HL-60 (cell line): ENCODE measurements at regions not wholly inside any gene's neighbourhood (a gene's known extent, or its start where the extent isn't known, plus 50 kb on each side); places are given as distances from the start of the nearest gene placed in this dataset.
"Not testable (repeated sequence)": the region's sequence is repeated elsewhere in the genome, so short reads cannot be mapped to it uniquely, and the experiment has no call there.

Experiments used
- DNase-seq, 2 experiments: peaks; one replicate each; pipeline ENCODE4 v3.0.0-alpha.2; 2010 to 2020; ENCODE audit warnings: low read depth in 1 of 2, low spot score in 1 of 2
- H3K27ac ChIP-seq: fragments of 250-450 bp; sonication (Bioruptor Pico); replicated peaks from 2 replicates; pipeline ENCODE4 v1.5.1; 2020; ENCODE audit warnings: mild to moderate bottlenecking, moderate library complexity
- H3K27me3 ChIP-seq: fragments of 250-450 bp; sonication (Bioruptor Pico); 2 replicates; pipeline ENCODE4 v1.5.1; 2021; ENCODE audit warnings: mild to moderate bottlenecking, moderate library complexity; ENCODE audit not compliant: insufficient read depth, poor library complexity, severe bottlenecking
- H3K4me3 ChIP-seq: replicated peaks from 2 replicates; pipeline ENCODE4 v1.5.1; 2011; ENCODE audit warnings: mild to moderate bottlenecking, control low read depth, low read length; ENCODE audit not compliant: insufficient read depth
- CTCF ChIP-seq: IDR thresholded peaks from one replicate; pipeline ENCODE4 v1.5.1; 2011; ENCODE audit warnings: low read length, control low read depth, inconsistent platforms; ENCODE audit not compliant: insufficient read depth
- GABPA ChIP-seq: IDR thresholded peaks from 2 replicates; pipeline ENCODE4 v1.6.1; 2012; ENCODE audit warnings: low read depth
- POLR2AphosphoS5 ChIP-seq: IDR thresholded peaks from 2 replicates; pipeline ENCODE4 v1.6.1; 2012; ENCODE audit warnings: low read depth
- SPI1 ChIP-seq: IDR thresholded peaks from 2 replicates; pipeline ENCODE4 v1.6.1; 2012; ENCODE audit warnings: low read depth, mild to moderate bottlenecking, borderline replicate concordance
- TF ChIP-seq, protein P1 (sequence below): IDR thresholded peaks from 2 replicates; pipeline ENCODE4 v1.6.1; 2012; ENCODE audit warnings: low read depth; ENCODE audit not compliant: insufficient replicate concordance

GRCh38 chr10:2772135-2772534 is 295.2 kb upstream of the PFKP start:
- Histone ChIP-seq H3K27ac (no peak overlapping the region), H3K4me3 (no peak overlapping the region)
- TF ChIP-seq POLR2AphosphoS5, result no peak
- no peak for TF ChIP-seq CTCF
- TF ChIP-seq GABPA, result no peak
- TF ChIP-seq, protein P1, sequence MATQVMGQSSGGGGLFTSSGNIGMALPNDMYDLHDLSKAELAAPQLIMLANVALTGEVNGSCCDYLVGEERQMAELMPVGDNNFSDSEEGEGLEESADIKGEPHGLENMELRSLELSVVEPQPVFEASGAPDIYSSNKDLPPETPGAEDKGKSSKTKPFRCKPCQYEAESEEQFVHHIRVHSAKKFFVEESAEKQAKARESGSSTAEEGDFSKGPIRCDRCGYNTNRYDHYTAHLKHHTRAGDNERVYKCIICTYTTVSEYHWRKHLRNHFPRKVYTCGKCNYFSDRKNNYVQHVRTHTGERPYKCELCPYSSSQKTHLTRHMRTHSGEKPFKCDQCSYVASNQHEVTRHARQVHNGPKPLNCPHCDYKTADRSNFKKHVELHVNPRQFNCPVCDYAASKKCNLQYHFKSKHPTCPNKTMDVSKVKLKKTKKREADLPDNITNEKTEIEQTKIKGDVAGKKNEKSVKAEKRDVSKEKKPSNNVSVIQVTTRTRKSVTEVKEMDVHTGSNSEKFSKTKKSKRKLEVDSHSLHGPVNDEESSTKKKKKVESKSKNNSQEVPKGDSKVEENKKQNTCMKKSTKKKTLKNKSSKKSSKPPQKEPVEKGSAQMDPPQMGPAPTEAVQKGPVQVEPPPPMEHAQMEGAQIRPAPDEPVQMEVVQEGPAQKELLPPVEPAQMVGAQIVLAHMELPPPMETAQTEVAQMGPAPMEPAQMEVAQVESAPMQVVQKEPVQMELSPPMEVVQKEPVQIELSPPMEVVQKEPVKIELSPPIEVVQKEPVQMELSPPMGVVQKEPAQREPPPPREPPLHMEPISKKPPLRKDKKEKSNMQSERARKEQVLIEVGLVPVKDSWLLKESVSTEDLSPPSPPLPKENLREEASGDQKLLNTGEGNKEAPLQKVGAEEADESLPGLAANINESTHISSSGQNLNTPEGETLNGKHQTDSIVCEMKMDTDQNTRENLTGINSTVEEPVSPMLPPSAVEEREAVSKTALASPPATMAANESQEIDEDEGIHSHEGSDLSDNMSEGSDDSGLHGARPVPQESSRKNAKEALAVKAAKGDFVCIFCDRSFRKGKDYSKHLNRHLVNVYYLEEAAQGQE, result no peak
- TF ChIP-seq SPI1, result no peak

GRCh38 chr10:2767293-2767692 is 300.1 kb upstream of the PFKP start:
- H3K4me3 ChIP-seq, DNase-seq: not testable (repeated sequence)

More at GRCh38 chr10:2772135-2772534, 295.2 kb upstream of the PFKP start:
- no peak for DNase-seq
- H3K27me3 ChIP-seq, result no peaks in the 10 kb centered on the region

DNA sequence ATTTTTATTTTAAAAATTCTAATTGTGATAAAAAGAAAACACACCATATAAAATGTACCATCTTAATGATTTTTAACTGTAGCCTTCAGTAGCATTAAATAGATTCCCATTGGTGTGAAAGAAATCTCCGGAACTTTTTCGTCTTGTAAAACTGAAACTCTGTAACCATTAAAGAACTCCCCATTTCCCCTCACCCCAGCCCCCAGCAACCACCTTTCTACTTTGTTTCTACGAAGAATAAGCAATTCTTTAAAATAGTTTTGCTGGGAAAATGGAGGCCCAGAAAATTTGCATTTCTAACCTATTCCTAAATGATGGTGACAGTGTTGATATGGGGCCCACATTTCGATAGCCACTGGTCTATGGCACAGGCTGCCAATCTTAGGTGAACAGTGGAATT is 305.4 kb upstream of the PFKP start:
- no peak overlapping the region for H3K4me3 ChIP-seq
- no peaks in the 10 kb centered on the region for H3K27me3 ChIP-seq
- TF ChIP-seq, protein P1, result no peak
- no peak for TF ChIP-seq POLR2AphosphoS5
- no peak for TF ChIP-seq CTCF
- TF ChIP-seq GABPA, result no peak
- TF ChIP-seq SPI1, result no peak
- DNase-seq, result no peak
- H3K27ac ChIP-seq, result no peak overlapping the region

More at GRCh38 chr10:2767293-2767692, 300.1 kb upstream of the PFKP start:
- not testable (repeated sequence) for H3K27me3 ChIP-seq, H3K27ac ChIP-seq

DNA sequence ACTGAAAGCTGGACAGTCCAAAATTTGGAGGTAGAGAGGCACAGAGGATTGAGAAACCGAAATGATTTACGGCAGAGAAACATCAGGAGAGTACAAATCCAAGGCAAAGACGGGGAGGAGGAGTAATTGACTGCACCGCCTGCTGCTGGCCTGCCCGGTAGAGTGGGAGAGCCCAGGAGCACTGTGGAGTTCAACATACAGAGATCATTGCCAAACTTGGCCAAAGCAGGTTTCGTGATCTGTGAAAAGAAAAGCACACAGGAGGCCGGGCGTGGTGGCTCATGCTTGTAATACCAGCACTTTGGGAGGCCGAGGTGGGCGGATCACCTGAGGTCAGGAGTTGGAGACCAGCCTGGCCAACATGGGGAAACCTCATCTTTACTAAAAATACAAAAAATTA is 306.0 kb upstream of the PFKP start:
- DNase-seq, result no peak
- Histone ChIP-seq H3K27ac (no peak overlapping the region), H3K27me3 (no peaks in the 10 kb centered on the region), H3K4me3 (no peak overlapping the region)
- TF ChIP-seq, protein P1, result no peak
- TF ChIP-seq POLR2AphosphoS5 (no peak), SPI1 (no peak), GABPA (no peak), CTCF (no peak)
